SKM-1 (cell line): ENCODE measurements at regions not wholly inside any gene's neighbourhood (a gene's known extent, or its start where the extent isn't known, plus 50 kb on each side); places are given as distances from the start of the nearest gene placed in this dataset.
"Not testable (repeated sequence)": the region's sequence is repeated elsewhere in the genome, so short reads cannot be mapped to it uniquely, and the experiment has no call there.

ENCODE experiments used
- DNase-seq: peaks from one replicate; lab custom pipeline; 2025; ENCODE audit not compliant: unreplicated experiment; lab: John Stamatoyannopoulos, UW

- peak; percentile 24 for DNase-seq
Observed at GRCh38 chr4:15162465-15163283, 160.4 kb downstream of the CPEB2 start.

DNA sequence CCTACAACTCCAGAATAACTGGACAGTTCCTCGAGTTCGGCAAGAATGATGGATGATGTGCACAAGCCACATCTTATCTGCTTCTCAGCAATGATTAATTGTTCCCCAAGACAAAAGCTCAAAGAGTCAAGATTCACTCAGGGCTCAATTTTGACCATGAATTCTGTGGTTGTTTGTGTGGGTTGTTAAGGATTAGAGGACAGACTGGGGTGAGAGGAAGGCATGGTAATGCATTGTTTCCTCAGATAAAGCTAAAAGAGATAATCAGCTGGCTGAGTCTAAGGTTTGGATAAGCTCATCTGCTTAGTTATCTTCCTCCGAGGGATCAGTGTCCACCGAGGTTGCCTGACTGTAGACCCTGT, 161.0 kb downstream of the CPEB2 start:
- no peak for DNase-seq

GRCh38 chr4:15164571-15164970, 162.3 kb downstream of the CPEB2 start:
- no peak for DNase-seq

DNA sequence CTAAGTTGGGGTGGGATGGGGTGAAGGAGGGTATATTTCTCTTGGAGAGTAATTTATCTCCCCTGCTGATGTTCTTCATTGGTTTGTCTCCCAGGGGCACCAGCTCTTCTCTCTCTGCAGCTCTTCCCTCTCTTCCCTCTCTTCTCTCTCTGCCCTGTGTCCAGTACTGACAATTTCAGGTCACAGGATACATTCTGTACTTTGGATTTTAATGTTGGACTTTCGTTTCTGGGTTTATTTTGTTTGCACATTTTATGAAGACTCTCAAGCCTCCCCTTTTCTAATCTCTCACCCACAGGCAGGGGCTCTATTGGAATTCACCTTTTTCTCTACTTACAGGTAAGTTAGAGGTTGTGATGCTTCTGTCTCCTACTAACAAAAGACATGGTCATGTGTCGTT, 165.5 kb downstream of the CPEB2 start:
- no peak for DNase-seq

DNA sequence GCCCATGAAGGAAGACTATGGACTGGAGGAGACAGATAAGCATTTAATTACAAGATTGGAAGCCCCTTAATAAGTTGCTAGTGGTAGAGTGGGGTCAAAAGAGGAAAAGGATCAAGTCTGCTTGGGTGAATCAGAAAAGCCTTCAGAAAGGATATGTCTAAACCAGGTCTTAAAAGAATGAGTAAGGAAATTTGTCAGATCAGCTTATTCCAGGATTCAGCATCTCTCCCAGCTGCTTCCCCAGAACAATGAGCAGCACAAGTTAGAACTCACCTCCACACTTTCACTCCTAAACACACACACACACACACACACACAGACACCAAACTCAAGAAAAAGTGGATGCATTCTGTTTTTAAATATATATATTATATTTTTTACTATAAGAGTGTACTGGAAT, 166.5 kb downstream of the CPEB2 start:
- no peak for DNase-seq

GRCh38 chr4:15171725-15172124, 169.4 kb downstream of the CPEB2 start:
- DNase-seq: no peak

- DNase-seq: no peak
Observed at GRCh38 chr4:15173251-15173650, 171.0 kb downstream of the CPEB2 start.

- not testable (repeated sequence) for DNase-seq
Observed at GRCh38 chr4:15174168-15174567, 171.9 kb downstream of the CPEB2 start.

- not testable (repeated sequence) for DNase-seq
Observed at GRCh38 chr4:15179842-15180241, 177.6 kb downstream of the CPEB2 start.

DNA sequence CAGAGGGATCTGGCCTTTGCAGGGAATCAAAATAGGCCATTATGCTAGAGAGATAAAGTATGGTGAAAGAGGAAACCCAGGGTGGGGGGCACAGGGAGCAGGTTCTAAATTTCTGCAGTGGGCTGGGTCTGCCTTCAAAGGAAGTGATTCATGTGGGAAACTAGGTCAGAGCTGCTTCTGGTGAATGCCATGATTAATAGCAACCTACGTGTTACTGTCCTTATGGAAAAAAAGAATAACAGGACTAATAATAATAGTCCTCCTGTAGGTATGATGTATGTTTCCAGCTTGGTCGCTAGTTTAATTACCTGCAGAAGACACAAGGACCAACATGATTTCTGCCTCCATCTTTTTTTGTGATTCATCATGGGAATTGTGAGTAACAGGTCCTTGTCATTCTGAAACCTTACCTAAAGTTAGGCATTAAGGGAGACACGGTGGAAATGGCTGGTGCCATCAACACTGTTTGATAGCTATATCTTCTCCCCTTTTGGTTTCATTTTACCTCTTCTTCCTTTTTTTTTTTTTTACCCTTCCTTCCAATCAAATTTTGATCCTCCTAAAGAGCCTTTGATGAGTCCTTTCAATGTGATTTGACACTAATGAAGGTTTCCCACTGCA, 180.4 kb downstream of the CPEB2 start:
- DNase-seq: no peak

DNA sequence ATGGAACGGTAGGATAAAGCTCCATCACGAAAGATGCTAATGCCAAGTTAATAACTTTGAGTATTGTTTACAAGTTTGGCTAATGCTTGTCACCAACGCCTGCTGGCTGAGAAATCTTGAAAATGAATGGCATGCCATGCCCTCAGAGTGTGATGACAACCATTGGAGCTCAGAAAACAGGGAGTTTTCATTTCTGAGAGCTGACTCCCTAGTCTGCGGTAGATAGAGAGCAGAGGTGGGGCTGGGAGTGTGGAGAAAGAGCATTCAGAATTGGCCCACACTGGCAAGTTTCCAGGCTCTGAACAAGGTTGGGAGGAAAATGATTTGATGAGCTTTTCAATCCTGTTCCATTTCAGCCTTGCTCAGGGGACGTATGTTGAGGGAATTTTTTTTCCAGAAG, 183.9 kb downstream of the CPEB2 start:
- no peak for DNase-seq

- no peak for DNase-seq
Observed at GRCh38 chr4:15186806-15187205, 184.5 kb downstream of the CPEB2 start.

DNA sequence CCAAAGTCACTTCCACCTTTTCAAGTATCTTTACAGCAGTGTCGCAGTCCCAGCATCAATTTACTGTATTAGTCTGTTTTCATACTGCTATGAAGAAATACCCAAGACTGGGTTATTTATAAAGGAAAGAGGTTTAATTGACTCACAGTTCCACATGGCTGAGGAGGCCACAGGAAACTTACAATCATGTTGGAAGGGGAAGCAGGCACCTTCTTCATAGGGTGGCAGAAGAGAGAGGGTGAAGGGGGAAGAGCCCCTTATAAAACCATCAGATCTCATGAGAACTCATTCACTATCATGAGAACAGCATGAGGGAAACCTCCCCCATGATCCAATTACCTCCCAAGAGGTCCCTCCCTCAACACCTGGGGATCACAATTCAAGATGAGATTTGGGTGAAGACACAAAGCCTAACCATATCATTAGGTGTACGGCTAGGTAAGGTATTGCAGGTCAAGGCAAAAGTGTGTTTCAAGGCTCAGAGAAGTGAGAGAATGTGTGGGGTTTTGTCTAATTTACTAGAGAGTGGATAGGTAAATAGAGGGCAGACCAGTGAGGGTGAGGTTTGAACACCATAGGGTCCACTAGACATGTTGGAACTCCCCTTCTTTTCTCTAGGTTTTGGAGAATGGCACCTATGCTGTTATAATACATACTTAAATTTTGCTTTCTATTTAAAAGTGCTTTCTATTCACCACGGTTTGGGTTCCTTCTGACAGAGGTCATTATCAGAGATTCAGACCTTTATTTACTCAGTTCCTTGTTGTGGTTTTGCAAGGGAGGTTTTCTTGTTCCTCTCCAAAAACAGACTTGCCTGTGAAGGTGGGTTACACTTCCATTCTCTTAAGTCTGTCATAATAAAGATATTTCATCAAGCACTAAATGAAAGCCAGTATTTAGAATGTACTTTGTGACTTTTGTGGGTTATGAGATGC, 186.6 kb downstream of the CPEB2 start:
- no peak for DNase-seq

GRCh38 chr4:15194520-15194919, 192.2 kb downstream of the CPEB2 start:
- no peak for DNase-seq

- no peak for DNase-seq
Observed at GRCh38 chr4:15197005-15197404, 194.7 kb downstream of the CPEB2 start.

GRCh38 chr4:15198070-15198727, 195.9 kb downstream of the CPEB2 start:
- DNase-seq: no peak

GRCh38 chr4:15201782-15202181, 199.5 kb downstream of the CPEB2 start:
- DNase-seq: no peak

GRCh38 chr4:15202481-15202880, 200.2 kb downstream of the CPEB2 start:
- no peak for DNase-seq

DNA sequence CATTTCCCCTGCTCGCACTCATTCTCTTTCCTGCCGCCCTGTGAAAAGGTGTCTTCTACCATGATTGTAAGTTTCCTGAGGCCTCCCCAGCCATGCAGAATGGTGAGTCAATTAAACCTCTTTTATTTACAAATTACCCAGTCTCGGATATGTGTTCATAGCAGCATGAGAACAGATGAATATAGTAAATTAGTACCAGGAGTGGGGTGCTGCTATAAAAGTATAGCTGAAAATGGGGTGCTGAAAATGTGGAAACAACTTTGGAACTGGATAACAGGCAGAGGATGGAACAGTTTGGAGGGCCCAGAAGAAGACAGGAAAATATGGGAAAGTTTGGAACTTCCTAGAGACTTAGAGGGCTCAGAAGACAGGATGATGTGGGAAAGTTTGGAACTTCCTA, 204.2 kb downstream of the CPEB2 start:
- DNase-seq: not testable (repeated sequence)

DNA sequence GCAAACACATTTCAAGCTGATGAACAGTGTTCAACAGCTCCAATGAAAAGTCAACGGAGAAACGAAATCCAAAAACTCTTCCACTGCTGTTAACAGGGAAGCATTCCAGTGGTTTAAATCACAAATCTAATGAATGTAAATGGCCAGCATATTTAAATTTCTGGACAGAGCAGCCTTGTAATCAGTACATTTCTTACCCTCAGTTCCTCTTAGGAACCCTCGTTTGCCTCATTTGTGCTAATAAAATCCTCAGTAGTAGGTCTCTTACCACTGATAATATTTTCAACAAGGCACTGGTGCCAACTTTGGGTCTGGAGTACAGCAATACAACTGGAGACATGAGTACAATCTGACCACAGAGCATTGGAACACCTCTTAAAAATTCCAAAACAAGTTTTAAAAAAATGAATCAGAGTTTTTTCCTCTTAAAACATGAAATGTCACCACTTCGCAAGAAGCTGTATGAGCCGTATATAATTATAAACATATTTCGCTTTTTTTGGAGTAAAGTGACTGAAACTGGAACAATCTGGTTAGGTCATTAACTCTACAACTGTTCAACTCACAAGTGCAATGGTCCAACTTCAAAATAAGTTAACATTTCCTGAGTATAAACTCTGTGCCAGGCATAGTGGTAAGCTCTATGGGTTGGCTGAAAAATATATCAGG, 211.2 kb downstream of the CPEB2 start:
- no peak for DNase-seq

GRCh38 chr4:15215109-15215508, 212.7 kb upstream of the C1QTNF7 start:
- DNase-seq: no peak
